ENCODE measurements at regions not wholly inside any gene's neighbourhood (a gene's known extent, or its start where the extent isn't known, plus 50 kb on each side); places are given as distances from the start of the nearest gene placed in this dataset.
"Not testable (repeated sequence)": the region's sequence is repeated elsewhere in the genome, so short reads cannot be mapped to it uniquely, and the experiment has no call there.

DNA sequence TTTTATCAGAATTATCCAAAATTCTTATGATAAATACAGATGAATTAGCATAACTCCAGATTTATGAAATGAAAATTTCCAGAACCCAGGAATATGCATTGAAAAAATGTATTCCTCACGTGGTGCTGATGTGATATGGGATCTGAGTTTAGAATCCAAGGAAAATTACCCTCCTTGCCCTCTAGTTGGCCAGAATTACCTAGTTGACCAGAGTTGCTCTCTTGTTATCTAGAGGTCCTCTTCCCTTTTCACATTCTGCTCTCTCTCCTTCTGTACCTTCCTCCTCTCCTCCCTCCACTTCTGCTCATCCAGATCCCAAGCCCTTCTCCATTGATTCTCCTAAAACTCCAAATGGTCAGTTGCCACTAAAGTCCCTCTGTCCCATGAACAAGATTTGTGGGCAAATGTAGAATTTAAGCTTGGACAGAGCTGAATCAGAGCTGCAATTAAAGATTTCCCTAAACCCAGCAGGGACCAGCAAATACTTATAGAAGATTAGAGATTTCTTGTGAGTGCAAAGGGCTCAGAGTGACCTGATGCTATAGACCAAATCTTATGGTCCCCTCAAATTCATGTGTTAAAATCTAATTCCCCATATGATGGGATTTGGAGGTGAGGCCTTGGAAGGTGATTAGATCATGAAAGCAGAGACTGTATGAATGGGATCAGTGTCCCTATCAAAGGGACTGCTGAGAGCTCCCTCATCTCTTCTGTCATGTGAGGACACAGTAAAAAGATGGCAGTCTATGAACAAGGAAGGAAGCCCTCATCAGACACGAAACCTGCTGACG, 103.2 kb upstream of the IGLL5 start:
- no peak for DNase-seq (ENCODE audit: low read depth)

DNA sequence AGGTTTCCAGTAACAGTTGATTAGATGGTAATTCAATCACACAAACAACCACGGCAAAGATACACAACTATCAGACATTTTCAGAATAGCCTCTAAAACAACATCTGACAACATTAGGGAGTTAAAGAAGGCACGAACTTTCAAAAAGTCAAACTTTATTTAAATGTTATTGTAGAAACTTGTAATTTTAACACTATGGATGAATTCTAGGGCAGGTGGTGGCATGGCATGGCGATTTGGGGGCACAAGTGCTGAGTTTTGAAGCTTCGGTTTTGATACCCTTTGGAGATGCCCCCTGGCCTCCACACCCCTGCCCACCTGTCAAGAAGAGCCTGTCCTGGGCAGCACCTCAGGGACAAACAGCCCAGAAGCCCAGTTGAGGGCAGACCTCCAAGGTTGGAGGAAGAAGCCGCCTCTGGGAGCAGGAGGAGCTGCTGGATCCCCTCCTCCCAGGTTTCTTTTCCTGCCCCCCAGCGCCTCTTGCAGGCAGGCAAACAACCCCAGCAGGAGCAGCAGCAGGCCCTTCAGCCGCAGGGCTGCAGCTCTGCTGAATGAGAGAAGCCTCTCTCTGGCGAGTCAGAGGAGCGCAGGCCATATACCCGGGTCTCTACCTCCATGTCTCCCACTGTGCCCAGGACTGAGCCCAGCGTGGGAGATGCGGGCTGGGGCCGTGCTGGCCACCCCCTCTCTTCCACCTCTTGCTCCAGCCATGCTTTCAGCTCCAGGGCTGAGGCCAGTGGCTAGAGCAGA, 102.1 kb upstream of the IGLL5 start:
- no peak for DNase-seq (ENCODE audit: low read depth)

DNA sequence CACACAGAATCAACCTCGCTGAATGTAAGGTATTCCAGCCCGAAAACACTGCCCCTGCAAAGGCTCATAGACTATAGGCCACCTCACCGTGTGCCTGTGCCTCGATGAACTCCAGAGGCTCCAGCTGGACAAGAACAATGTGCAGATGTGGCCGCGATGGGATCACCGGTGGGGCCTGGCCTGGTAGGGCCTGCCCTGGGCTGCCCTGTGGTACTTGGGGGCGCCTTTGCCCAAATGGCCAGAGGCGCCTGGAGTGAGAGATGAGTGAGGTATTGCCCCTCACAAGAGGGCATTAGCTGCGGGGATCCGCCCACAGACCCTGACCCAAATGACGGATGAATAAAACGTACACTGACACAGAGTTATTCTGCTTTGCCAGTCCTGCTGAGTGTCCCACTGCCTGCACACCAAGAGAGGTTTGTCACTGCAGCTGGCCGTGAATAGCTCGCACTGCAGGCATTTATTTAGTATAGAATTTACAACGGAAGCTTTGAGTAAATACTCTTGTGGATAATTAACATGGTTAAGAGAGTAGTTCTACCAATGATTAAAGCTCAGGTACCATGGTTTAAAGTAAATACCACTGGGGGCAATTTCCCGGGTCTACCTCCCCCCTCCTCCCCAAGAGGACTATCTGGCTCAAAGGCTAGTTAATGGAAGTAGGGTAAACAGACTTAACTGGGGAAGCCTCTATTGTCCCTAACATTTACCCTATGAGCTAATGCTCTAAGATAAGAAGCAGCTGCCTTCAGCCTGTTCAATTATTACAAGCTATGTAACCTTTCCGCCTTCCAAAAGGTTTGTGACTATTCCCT, 101.1 kb upstream of the IGLL5 start:
- no peak for DNase-seq (ENCODE audit: low read depth)

DNA sequence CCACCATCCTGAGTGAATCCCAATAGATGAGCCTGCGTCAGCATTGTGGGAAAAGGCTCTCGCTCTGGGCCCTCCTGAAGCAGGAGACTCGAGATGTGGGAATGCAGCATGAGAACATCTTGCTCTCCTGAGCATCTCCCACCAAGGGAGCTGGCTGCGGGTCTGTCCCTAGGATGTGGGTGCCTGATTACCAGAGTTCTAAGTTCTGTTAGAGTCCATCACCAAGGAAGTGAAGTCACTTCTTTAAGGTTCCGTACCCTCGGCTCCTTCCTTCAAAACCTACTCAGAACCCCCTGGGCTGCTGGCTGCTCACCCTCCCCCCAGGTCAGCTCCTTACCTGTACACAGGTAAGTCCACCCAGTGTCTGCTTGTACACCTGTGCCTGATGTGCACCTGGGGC, 100.5 kb upstream of the IGLL5 start:
- DNase-seq (ENCODE audit: low read depth), result no peak

DNA sequence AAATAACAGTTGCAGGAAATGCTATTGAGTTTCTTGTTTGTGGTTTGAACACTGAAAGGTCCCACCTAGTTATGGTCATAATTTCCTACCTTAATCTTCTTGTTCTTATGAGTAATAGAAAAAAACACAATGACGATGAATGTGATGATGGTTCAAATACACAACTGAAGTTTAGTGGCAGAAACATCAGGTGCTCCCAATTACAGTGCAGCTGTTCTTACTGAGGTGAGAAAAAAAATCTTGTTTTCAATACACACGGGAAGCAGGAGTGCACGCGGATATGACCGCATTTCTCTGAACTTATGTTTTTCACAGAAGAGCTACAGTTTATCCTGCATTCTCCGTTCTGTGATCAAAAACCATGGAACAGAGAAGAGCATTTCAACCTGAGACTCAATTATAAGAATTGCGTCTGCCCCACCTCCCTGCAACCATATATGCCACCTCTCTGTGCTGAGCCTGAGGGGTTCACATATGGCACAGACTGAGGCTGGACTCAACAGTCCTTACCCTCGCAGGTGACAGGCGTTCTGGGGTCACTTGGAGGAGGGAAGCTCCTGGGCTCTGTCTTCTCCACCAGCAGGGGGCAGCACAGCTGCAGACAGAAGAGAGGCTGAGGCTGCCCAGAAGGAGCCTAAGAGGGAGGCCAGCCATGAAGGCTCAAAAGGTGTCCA, 99.7 kb upstream of the IGLL5 start:
- peak; percentile 14 for DNase-seq (ENCODE audit: low read depth)

DNA sequence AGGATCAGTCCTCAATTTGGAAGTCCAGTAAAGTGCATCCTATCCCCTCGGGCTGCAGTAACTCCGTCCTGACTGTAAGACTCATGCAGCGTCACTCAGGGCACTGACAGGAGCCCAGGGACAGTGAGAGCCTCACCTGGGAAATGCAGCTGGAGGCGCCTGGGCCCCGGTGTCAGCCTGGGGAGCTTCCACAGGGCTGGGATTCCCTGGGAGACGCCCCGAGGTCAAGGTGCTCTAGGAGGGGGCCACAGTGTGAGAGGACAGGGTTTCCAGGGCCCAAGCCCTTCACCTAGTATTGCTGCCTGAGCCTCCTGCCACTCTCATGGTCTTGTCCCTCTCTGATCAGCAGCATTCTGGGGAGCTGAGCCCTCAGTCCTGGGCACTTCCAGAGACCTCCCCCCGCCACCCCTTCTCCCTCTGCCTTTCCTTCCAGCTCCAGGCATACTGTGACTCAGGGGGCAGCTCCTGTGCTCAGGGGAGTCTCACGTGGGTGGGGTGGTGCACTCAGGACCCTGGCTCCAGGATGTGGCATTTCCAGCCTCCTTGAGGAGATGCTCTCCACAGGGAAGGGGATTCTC, 99.1 kb upstream of the IGLL5 start:
- no peak for DNase-seq (ENCODE audit: low read depth)

DNA sequence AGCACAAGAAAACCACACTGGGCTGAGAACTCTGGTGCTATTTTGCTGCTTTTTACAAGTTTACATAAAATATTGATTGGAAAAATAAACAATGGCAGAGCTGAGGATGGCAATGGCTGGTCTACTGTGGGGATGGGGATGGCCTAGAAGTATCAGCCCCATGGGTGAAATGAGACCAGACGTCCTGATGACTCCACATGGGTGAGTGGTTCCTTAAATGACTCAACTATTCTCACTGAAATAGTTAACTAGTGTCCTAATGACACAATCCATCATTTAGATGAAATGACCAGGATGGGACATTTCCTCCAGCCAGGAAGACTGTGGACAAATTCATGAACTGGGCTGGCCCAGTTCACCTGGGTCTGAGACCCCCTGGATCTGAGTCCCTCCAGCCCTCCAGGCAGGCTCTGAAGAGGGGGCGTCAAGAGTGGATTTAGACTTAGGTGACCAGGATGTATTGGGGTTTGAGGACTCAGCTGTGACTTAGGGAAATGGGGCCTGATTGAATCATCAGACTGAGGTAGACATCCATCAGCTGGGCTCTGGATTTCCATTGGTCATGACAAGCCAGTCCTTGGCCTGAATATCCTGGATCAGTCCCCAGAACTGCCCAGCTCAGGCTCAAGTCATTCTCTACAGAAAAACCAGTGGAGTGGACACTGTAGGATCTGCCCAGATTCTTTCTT, 98.2 kb upstream of the IGLL5 start:
- DNase-seq (ENCODE audit: low read depth), result no peak

DNA sequence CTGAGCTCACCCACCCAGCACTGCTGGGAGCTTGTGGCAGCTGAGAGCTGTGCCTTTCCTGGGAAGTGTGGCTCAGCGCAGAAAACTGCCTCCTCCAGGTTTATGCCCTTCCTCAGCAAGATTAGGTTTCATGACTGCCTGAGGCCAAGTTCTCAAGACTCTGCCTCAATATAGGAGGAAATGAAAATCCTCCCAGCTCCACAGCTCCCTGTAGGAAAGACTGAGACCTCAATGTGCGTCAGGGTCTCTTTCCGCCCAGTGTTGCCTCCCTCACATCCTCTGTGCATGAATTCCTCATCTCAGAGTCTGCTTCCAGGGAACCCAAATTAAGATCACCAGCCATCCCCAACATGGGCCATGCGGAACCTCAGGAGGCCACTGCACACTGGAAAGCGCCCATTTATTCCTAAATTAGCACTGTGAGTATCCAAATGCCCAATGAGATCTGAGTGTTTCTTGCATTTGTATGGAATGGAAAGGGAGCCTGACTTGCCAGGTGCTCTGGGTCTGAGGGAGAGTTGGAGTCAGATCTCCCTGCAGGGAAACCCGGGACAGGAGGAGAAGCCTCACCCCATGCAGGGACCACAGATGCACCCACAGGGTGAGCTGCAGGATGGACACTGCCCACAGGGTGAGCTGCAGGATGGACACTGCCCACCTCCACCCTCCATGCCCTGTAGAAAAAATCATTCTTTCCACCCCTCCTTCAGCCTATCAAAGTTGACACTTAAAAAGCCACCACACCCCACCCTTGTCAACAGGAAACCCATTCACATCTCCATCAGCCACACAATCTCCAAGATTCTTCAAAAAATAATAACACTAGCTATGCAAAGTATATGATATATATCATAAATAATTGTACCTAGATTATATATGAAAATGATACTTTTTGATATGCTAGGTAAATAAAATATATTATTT, 97.4 kb upstream of the IGLL5 start:
- no peak for DNase-seq (ENCODE audit: low read depth)

DNA sequence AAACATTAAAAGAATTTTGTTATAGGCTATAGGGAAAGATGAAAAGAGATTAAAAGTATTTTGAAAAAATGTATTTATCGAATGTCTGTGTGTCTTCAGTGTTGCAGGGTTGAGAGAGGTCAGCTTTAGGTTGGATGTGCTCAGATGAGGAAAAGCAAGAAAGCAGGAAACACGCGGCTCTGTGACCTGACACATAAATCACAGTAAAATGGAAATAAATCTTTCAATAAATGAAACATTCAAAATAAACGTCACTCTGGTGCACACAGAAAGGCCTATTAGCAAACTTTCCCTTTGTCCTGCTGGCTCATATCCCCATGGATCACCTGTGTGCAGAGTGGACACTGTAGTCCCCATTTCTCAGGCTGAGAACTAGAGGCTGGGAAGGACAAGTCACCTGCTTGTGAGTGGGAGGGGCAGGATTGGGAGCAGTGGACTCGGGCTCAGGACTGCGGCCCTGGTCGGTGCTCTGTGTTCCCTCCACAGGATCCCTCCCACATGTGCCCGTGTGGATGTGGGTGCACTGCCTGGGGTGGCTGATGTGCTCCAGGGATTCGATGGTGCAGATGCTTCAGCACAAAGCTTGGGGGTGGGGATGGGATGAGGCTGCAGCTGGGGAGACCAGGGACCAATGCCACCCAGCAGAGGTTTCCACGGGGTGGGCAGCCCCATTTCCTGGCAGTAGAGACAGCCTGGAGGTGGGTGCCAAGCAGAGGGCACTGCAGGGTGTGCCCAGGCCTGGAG, 96.0 kb upstream of the IGLL5 start:
- no peak for DNase-seq (ENCODE audit: low read depth)

DNA sequence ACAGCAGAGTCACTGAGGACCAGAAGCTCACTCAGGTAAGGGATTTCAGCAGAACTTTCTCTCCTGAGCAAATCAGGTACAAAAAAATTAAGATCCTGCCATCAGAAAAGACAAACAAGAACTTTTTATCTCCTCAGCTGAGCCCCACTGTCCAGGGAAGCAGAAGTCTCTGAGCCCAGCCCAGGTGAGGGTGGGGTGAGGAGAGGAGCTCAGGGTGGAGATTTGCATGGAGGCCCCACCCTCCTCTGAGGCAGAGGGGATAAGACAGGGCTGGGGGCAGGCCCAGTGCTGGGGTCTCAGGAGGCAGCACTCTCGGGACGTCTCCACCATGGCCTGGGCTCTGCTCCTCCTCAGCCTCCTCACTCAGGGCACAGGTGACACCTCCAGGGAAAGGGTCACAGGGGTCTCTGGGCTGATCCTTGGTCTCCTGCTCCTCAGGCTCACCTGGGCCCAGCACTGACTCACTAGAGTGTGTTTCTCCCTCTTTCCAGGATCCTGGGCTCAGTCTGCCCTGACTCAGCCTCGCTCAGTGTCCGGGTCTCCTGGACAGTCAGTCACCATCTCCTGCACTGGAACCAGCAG, 95.3 kb upstream of the IGLL5 start:
- not testable (repeated sequence) for DNase-seq (ENCODE audit: low read depth)

DNA sequence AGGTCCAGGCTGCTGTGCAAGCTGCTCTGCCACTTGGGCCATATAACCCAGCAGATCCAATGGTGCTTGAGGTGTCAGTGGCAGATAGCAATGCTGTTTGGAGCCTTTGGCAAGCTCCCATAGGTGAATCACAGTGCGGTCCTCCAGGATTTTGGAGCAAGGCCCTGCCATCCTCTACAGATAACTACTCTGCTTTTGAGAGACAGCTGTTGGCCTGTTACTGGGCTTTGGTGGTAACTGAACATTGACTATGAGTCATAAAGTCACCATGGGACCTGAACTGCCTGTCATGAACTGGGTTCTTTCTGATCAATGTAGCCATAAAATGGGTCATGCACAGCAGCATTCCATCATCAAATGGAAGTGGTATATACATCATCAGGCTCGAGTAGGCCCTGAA, 92.0 kb upstream of the IGLL5 start:
- DNase-seq (ENCODE audit: low read depth), result not testable (repeated sequence)

DNA sequence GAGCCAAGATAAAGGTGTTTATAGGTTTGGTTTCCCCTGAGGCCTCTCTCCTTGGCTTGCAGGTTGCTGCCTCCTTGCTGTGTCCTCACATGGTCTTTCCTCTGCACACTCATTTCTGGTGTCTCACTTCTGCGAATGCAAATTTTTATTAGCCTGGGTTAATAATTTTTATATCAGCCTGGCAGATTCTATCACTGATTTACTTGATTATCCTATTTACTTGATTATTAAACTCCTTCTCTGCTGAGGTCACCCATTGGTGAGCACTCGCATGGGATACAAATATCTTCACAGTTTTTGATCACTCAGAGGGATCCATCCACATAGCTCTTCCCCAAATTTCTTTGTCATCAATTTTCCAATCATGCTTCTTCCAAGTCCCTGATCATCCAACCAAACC, 90.9 kb upstream of the IGLL5 start:
- DNase-seq (ENCODE audit: low read depth), result no peak

DNA sequence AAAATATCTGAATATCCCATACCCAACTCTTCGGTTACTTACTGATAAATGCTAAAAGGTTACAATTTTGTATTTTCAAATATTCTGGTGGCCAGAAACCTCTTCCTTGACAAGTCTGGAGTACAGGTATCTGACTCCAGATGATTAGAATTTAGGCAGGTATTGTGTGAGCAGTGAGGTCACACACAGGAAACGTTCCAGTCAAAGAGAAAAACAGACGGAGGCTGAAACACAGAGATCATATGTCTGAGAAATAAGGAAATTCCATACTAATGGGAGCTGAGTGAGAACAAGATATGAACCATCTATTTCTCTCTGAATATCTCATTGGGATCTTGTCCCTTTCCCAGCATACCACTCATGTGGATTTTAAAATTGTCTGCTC, 89.4 kb upstream of the IGLL5 start:
- DNase-seq (ENCODE audit: low read depth), result no peak

DNA sequence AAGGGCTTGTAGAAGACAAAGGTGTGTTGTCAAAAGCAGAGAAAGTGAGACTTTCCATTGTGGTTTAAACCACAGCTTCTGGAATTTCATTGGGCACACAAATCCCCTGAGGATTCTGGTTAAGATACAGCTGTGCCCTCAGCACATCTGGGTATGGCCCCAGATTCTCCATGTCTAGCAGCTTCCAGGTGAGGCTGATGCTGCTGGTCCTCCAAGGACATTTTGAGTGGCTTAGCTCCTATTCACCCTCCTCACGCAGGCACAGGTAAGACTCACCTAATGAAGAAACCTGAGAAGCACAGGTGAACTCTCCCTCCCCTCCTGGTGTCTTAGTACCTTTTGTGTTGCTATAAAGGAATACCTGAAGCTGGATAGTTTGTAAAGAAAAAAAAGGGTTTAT, 88.9 kb upstream of the IGLL5 start:
- no peak for DNase-seq (ENCODE audit: low read depth)

DNA sequence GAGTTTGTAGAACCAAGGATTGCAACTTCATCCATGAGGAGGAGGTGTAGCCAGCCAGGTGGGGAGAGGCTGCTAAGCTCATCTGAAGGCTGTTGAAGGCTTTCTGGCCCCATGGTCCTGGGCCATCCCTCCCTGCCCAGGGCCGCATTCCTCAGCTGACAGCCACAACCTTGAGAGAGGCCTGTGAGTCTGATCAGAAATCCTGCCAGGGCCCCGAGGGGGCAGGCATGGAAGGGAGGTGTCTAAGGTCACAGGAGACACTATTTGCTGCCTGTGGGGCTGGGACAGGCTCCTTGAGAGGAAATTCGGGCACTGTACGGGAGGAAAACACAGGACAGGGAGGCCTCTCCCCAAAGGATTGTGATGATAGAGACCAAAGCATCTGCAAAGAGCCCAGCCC, 88.1 kb upstream of the IGLL5 start:
- DNase-seq (ENCODE audit: low read depth), result no peak

DNA sequence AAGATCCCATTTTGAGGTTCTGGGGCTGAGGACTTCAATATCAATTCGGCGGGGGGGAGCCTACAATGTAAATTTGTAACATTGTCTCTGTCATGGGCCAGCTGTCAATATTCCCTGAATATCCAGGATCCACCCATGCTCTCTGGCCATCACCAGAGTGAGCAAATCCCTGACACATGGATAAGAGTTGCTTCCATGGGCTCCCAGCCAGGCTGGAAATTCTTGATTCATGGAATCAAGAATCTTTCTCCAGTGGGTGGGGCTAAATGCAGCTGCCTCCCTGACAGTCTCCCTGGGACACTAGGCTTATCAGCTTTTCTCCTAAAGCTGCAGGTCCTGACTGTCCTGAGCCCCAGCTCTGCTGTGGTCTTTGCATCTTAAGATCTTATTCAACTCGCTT, 86.9 kb upstream of the IGLL5 start:
- DNase-seq (ENCODE audit: low read depth), result no peak

DNA sequence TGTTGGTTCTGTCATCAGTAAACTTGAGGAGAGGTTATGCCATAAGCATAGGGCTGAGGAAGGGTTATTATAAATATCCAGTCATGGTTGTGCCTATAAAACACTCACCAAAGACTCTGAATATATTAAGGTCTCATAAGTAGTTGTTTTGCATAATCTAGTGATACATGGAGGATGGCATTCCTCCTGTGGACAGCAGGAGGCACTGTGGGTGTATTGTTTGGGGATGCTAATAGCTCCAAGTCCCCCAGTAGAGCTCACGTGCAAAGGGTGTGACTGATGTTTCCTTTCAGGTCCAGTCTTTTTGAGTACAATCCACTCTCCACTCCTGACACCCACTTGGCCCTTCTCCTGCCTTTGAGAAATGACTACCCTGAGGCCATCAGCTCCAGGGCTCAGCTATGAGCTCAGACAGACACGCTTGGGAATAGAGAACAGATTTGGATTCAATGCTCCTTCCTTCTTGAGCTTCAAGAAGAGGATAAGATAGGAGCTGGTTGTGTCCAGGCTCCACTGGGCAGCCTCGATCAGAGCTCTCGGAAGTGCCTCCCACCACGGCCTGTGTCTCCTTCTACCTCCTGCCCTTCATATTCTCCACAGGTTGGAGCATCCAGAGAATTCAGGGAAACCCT, 85.2 kb upstream of the IGLL5 start:
- no peak for DNase-seq (ENCODE audit: low read depth)

DNA sequence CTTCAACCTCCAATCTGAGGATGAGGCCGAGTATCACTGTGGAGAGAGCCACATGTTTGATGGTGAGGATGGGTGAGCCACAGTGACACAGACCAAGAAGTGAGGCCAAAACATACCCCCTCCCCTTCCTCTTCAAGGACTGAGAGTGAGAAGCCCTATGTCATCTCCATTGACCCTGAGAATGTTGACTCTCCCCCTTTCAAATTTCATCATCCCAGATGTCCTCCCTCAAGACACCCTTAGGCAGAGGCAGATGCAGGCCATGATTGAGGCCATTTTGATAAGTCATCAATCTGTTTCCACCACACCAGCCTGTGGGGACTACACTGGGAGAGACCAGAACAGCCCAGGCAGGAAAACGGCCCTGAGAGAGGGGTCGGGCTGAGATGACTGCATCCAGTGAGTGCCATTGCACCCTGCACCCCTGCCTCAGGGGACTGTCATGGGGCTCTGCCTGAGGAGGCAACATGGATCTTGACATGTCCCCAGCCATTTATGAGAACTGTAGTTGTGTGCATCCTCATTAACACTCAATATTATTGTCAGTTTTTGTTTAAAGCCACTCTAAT, 84.2 kb upstream of the IGLL5 start:
- DNase-seq (ENCODE audit: low read depth), result no peak
